ENCODE measurements at regions not wholly inside any gene's neighbourhood (a gene's known extent, or its start where the extent isn't known, plus 50 kb on each side); places are given as distances from the start of the nearest gene placed in this dataset.

- TF ChIP-seq SMAD3 (CRISPR knock-in tag; IDR thresholded peaks at IDR 0.05) (no peak), ZNF678 (CRISPR knock-in tag; IDR thresholded peaks at IDR 0.05) (no peak), ZNF280B (CRISPR knock-in tag; IDR thresholded peaks at IDR 0.05; ENCODE audit: borderline replicate concordance) (no peak), CTCF (CRISPR knock-in tag; IDR thresholded peaks at IDR 0.05) (no peak), PRMT3 (CRISPR knock-in tag; IDR thresholded peaks at IDR 0.05; ENCODE audit: borderline replicate concordance, low read depth) (no peak), ZNF343 (CRISPR knock-in tag; IDR thresholded peaks at IDR 0.05) (no peak), THRA (CRISPR knock-in tag; IDR thresholded peaks at IDR 0.05; ENCODE audit: borderline replicate concordance) (no peak), PATZ1 (CRISPR knock-in tag; IDR thresholded peaks at IDR 0.05) (no peak), PCBP1 (IDR thresholded peaks at IDR 0.05; ENCODE audit: borderline replicate concordance, low read depth, low read length) (no peak), MAZ (IDR thresholded peaks at IDR 0.05; ENCODE audit: borderline replicate concordance, low read depth, low read length) (no peak), MAZ (CRISPR knock-in tag; IDR thresholded peaks at IDR 0.05; ENCODE audit: low read depth) (no peak), REL (CRISPR knock-in tag; conservative IDR thresholded peaks at IDR 0.05) (no peak), U2AF2 (IDR thresholded peaks at IDR 0.05; ENCODE audit: low read depth, low read length) (no peak), ESRRA (CRISPR knock-in tag; IDR thresholded peaks at IDR 0.05; ENCODE audit: low read depth) (no peak), CBFB (CRISPR knock-in tag; IDR thresholded peaks at IDR 0.05) (no peak)
Measured at GRCh38 chr22:34427841-34428240, 507.6 kb upstream of the LARGE1 start.

All from HepG2 (cell line).